Trophoblast cell (in vitro differentiated cells and primary cell): ENCODE measurements at regions not wholly inside any gene's neighbourhood (a gene's known extent, or its start where the extent isn't known, plus 50 kb on each side); places are given as distances from the start of the nearest gene placed in this dataset.
"Not testable (repeated sequence)": the region's sequence is repeated elsewhere in the genome, so short reads cannot be mapped to it uniquely, and the experiment has no call there.

Experiments
- DNase-seq, 2 donors: peaks; one replicate each; pipeline ENCODE4 v3.0.0-alpha.2; 2016
- H2AFZ ChIP-seq: 2 replicates; pipeline ENCODE4 v1.6.1; 2013; ENCODE audit warnings: low read length, moderate library complexity, mild to moderate bottlenecking; ENCODE audit not compliant: insufficient read depth, poor library complexity
- H2AK5ac ChIP-seq: 2 replicates; pipeline ENCODE4 v1.6.1; 2013; ENCODE audit warnings: mild to moderate bottlenecking, low read length
- H2BK120ac ChIP-seq: 2 replicates; pipeline ENCODE4 v1.6.1; 2013; ENCODE audit warnings: low read length, mild to moderate bottlenecking, moderate library complexity; ENCODE audit not compliant: insufficient read depth, poor library complexity
- H2BK12ac ChIP-seq: 2 replicates; pipeline ENCODE4 v1.6.1; 2013; ENCODE audit warnings: mild to moderate bottlenecking, low read length, moderate library complexity
- H2BK5ac ChIP-seq: 2 replicates; pipeline ENCODE4 v1.6.1; 2013; ENCODE audit warnings: low read length, low read depth, moderate library complexity, mild to moderate bottlenecking; ENCODE audit not compliant: poor library complexity
- H3K14ac ChIP-seq: 2 replicates; pipeline ENCODE4 v1.6.1; 2013; ENCODE audit warnings: mild to moderate bottlenecking, low read length
- H3K18ac ChIP-seq: 2 replicates; pipeline ENCODE4 v1.6.1; 2013; ENCODE audit warnings: mild to moderate bottlenecking, low read length
- H3K23ac ChIP-seq: 2 replicates; pipeline ENCODE4 v1.6.1; 2013; ENCODE audit warnings: low read length
- H3K27ac ChIP-seq: 2 replicates; pipeline ENCODE4 v1.5.1; 2013; ENCODE audit warnings: low read depth, mild to moderate bottlenecking, inconsistent platforms, low read length, moderate library complexity
- H3K27me3 ChIP-seq: 2 replicates; pipeline ENCODE4 v1.6.1; 2013; ENCODE audit warnings: inconsistent platforms, mild to moderate bottlenecking, low read length, moderate library complexity; ENCODE audit not compliant: insufficient read depth
- H3K36me3 ChIP-seq, 2 experiments: 1 replicate in 1 of 2; 2 replicates in 1 of 2; pipeline ENCODE4 v1.6.1; 2013; ENCODE audit warnings: low read length in 2 of 2, mild to moderate bottlenecking in 2 of 2, moderate library complexity in 1 of 2; ENCODE audit not compliant: insufficient read depth in 2 of 2, control insufficient read depth in 1 of 2
- H3K4ac ChIP-seq: 2 replicates; pipeline ENCODE4 v1.6.1; 2013; ENCODE audit warnings: low read depth, mild to moderate bottlenecking, low read length, moderate library complexity
- H3K4me1 ChIP-seq, 2 experiments: 1 replicate in 1 of 2; 2 replicates in 1 of 2; pipeline ENCODE4 v1.6.1; 2013; ENCODE audit warnings: low read length in 2 of 2, mild to moderate bottlenecking in 2 of 2, moderate library complexity in 1 of 2; ENCODE audit not compliant: insufficient read depth in 2 of 2, control insufficient read depth in 1 of 2
- H3K4me2 ChIP-seq: 2 replicates; pipeline ENCODE4 v1.6.1; 2013; ENCODE audit warnings: inconsistent platforms, mild to moderate bottlenecking, low read length, moderate library complexity
- H3K4me3 ChIP-seq: 2 replicates; pipeline ENCODE4 v1.5.1; 2013; ENCODE audit warnings: mild to moderate bottlenecking, low read depth, low read length, inconsistent platforms
- H3K79me1 ChIP-seq: one replicate; pipeline ENCODE4 v1.6.1; 2013; ENCODE audit warnings: low read length
- H3K79me2 ChIP-seq: 2 replicates; pipeline ENCODE4 v1.6.1; 2013; ENCODE audit warnings: low read length, mild to moderate bottlenecking; ENCODE audit not compliant: control insufficient read depth, insufficient read depth, poor library complexity
- H3K9ac ChIP-seq: 2 replicates; pipeline ENCODE4 v1.6.1; 2013; ENCODE audit warnings: mild to moderate bottlenecking, low read length
- H3K9me3 ChIP-seq: 2 replicates; pipeline ENCODE4 v1.6.1; 2013; ENCODE audit warnings: low read depth, mild to moderate bottlenecking, control low read depth, inconsistent platforms, low read length; ENCODE audit not compliant: insufficient read depth
- H4K12ac ChIP-seq: 2 replicates; pipeline ENCODE4 v1.6.1; 2013; ENCODE audit warnings: low read depth, mild to moderate bottlenecking, low read length, moderate library complexity
- H4K8ac ChIP-seq: 2 replicates; pipeline ENCODE4 v1.6.1; 2013; ENCODE audit warnings: low read depth, mild to moderate bottlenecking, low read length, moderate library complexity
- H4K91ac ChIP-seq: one replicate; pipeline ENCODE4 v1.6.1; 2013; ENCODE audit warnings: low read depth, mild to moderate bottlenecking, low read length, moderate library complexity
- WGBS: extraction: QIAGEN DNeasy Blood & Tissue Kit; methylation state at CpG from one replicate; pipeline ENCODE4 v1.1.7; 2013; ENCODE audit warnings: missing lambda C conversion rate; ENCODE audit not compliant: insufficient read length, insufficient coverage; ENCODE audit errors: extremely low coverage; 5-methylcytosine and 5-hydroxymethylcytosine counted together

DNA sequence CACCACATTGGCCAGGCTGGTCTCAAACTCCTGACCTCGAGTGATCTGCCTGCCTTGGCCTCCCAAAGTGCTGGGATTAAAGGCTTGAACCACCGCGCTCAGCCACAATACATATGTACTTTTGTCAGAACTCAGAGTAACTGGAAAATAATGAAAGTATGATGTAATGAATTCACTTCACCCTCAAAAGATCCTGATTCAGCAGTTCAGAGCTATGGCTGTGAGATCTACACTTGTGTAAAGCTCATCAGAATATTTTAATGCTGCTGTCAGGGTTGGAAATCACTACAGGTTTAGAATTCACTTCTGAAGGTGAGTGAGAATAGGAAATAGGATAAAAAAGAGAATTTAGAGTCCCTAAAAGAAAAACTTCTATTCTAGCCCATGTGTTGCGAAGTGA, 464.5 kb upstream of the NRSN1 start:
- Histone ChIP-seq H2AK5ac (no peak overlapping the region), H2AFZ (no peak overlapping the region), H2BK5ac (no peak overlapping the region), H3K4me1 (no peaks in the 10 kb centered on the region), H2BK12ac (no peak overlapping the region), H3K27me3 (no peaks in the 10 kb centered on the region), H3K14ac (no peak overlapping the region), H3K9ac (no peak overlapping the region), H2BK120ac (no peak overlapping the region), H3K36me3 (no peaks in the 10 kb centered on the region), H3K79me1 (no peaks in the 10 kb centered on the region), H3K4ac (no peak overlapping the region), H3K23ac (no peak overlapping the region), H4K91ac (no peak overlapping the region), H3K4me2 (no peak overlapping the region), H4K8ac (no peak overlapping the region), H3K27ac (no peak overlapping the region), H3K4me3 (no peak overlapping the region), H3K79me2 (no peaks in the 10 kb centered on the region), H4K12ac (no peak overlapping the region), H3K18ac (no peak overlapping the region), H3K9me3 (no peaks in the 10 kb centered on the region)
- no CpG with 5 or more reads among the region's 4 CpGs for WGBS
- DNase-seq: no peak

DNA sequence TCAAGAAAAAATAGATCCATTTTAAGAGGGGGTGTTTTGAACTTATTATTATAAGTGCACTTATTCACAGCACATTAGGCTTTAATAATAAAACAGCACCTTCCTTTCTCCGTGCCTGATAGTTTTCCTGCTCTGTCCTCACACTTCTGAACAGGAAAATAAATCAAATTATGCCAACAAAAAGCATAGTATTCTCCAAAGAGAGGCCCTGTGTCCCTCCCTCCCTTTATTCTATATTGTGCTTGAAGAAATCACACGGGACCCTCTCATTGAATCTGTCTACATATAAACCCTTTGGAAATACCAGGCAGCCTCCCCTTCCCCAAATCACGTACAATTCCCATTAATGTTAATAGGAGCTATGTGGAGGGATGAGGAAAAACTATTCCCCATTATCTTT, 462.9 kb upstream of the NRSN1 start:
- Histone ChIP-seq H3K27me3 (no peaks in the 10 kb centered on the region), H2BK5ac (no peak overlapping the region), H4K8ac (no peak overlapping the region), H4K12ac (no peak overlapping the region), H2BK12ac (no peak overlapping the region), H3K4me3 (no peak overlapping the region), H3K9ac (no peak overlapping the region), H3K36me3 (no peaks in the 10 kb centered on the region), H3K4me2 (no peak overlapping the region), H3K18ac (no peak overlapping the region), H2AK5ac (no peak overlapping the region), H3K79me2 (no peaks in the 10 kb centered on the region), H3K14ac (no peak overlapping the region), H2BK120ac (no peak overlapping the region), H3K4ac (no peak overlapping the region), H2AFZ (no peak overlapping the region), H3K23ac (no peak overlapping the region), H3K9me3 (no peaks in the 10 kb centered on the region), H3K4me1 (no peaks in the 10 kb centered on the region), H3K27ac (no peak overlapping the region), H3K79me1 (no peaks in the 10 kb centered on the region), H4K91ac (no peak overlapping the region)
- WGBS: no CpG with 5 or more reads among the region's 3 CpGs
- no peak for DNase-seq

DNA sequence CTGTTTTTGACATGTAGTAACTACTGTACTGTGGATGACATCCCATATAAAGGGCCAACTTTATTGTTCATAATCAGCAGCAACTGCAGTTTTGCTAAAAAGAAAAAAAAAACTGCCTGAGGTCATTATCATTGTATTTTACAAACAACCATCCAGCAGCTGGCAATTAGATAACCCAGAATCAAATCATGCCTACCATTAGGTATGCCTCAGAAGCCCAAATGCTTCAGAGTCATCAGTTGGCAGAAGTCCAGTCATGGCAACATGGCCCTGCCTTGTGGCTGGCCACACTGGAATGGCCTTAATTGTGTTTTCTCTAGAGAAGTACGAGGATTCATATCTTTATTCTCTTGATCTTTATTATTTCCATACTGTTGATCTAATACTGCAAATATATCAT, 462.4 kb upstream of the NRSN1 start:
- Histone ChIP-seq H2BK5ac (no peak overlapping the region), H3K27me3 (no peaks in the 10 kb centered on the region), H3K4ac (no peak overlapping the region), H3K36me3 (no peaks in the 10 kb centered on the region), H3K4me1 (no peaks in the 10 kb centered on the region), H2BK120ac (no peak overlapping the region), H3K18ac (no peak overlapping the region), H3K79me1 (no peaks in the 10 kb centered on the region), H4K91ac (no peak overlapping the region), H3K79me2 (no peaks in the 10 kb centered on the region), H3K14ac (no peak overlapping the region), H3K4me2 (no peak overlapping the region), H3K9ac (no peak overlapping the region), H2AK5ac (no peak overlapping the region), H4K8ac (no peak overlapping the region), H3K27ac (no peak overlapping the region), H2BK12ac (no peak overlapping the region), H2AFZ (no peak overlapping the region), H3K23ac (no peak overlapping the region), H4K12ac (no peak overlapping the region), H3K9me3 (no peaks in the 10 kb centered on the region), H3K4me3 (no peak overlapping the region)
- DNase-seq: no peak
- WGBS: no CpG with 5 or more reads among the region's 1 CpG

DNA sequence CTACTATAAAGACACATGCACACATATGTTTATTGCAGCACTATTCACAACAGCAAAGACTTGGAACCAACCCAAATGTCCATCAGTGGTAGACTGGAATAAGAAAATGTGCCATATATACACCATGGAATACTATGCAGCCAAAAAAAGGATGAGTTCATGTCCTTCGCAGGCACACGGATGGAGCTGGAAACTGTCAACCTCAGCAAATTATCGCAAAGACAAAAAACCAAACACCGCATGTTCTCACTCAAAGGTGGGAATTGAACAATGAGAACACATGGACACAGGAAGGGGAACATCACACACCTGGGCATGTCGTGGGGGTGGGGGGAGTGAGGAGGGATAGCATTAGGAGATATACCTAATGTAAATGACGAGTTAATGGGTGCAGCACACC, 460.1 kb upstream of the NRSN1 start:
- H3K4me3 ChIP-seq, H3K79me1 ChIP-seq, H2AFZ ChIP-seq, H3K4ac ChIP-seq, H2BK12ac ChIP-seq, H3K9me3 ChIP-seq, H3K18ac ChIP-seq, H3K9ac ChIP-seq, H3K14ac ChIP-seq, H2BK5ac ChIP-seq, H3K4me1 ChIP-seq, H4K8ac ChIP-seq, DNase-seq, H3K36me3 ChIP-seq, H3K27ac ChIP-seq, H3K79me2 ChIP-seq, H3K27me3 ChIP-seq, H4K12ac ChIP-seq, H3K4me2 ChIP-seq, H3K23ac ChIP-seq, H2AK5ac ChIP-seq, H2BK120ac ChIP-seq, H4K91ac ChIP-seq: not testable (repeated sequence)
- no CpG with 5 or more reads among the region's 6 CpGs for WGBS
